Tibial artery (tissue), 4 donors: ENCODE measurements at regions not wholly inside any gene's neighbourhood (a gene's known extent, or its start where the extent isn't known, plus 50 kb on each side); places are given as distances from the start of the nearest gene placed in this dataset.

Experiments
- DNase-seq, 2 donors: peaks; one replicate each; pipeline ENCODE4 v3.0.0-alpha.2; 2019
- H3K27ac ChIP-seq, 2 donors: fragments of 200-600 bp; sonication (generic) in 1 of 2; 1 replicate in 1 of 2; 2 replicates in 1 of 2; pipeline ENCODE4 v1.5.1; 2018 to 2019; ENCODE audit warnings: mild to moderate bottlenecking in 1 of 2
- H3K27me3 ChIP-seq, 2 donors: fragments of 200-600 bp; sonication (generic) in 1 of 2; one replicate each; pipeline versions ENCODE4 v1.5.1 to v1.6.0; 2016 to 2019
- H3K36me3 ChIP-seq, 3 donors: fragments of 200-600 bp; sonication (generic) in 2 of 3; one replicate each; pipeline ENCODE4 v1.5.1; 2016 to 2019; ENCODE audit warnings: mild to moderate bottlenecking in 2 of 3
- H3K4me1 ChIP-seq, 4 donors: fragments of 200-600 bp; sonication (generic) in 2 of 4; 1 replicate in 3 of 4; 2 replicates in 1 of 4; pipeline ENCODE4 v1.5.1; 2016 to 2019
- H3K4me3 ChIP-seq, 2 donors: fragments of 200-600 bp; sonication (generic) in 1 of 2; 1 replicate in 1 of 2; 2 replicates in 1 of 2; pipeline ENCODE4 v1.5.1; 2018 to 2019; ENCODE audit warnings: mild to moderate bottlenecking in 2 of 2
- H3K9me3 ChIP-seq, 3 donors: fragments of 200-600 bp; sonication (generic) in 1 of 3; one replicate each; pipeline ENCODE4 v1.5.1; 2016 to 2019
- CTCF ChIP-seq, 2 experiments: fragments of 200-600 bp in 1 of 2; fragments of 450-650 bp in 1 of 2; IDR thresholded peaks; one replicate each; pipeline ENCODE4 v1.5.1; 2017 to 2019; ENCODE audit warnings: antibody characterized with exemption in 2 of 2, mild to moderate bottlenecking in 1 of 2, moderate library complexity in 1 of 2
- intact Hi-C: fragments of 100-400 bp; cut with DNase I; formaldehyde crosslinking; loops from one replicate; pipeline ENCODE4 v1.15.0; 2023; ENCODE audit warnings: low total_unique reads

- no peak for TF ChIP-seq CTCF (IDR thresholded peaks at IDR 0.05)
- no peak overlapping the region for H3K27ac ChIP-seq
- H3K27me3 ChIP-seq: no peaks in the 10 kb centered on the region
- intact Hi-C loops: no loop called here
- no peak overlapping the region for H3K4me3 ChIP-seq
- no peaks in the 10 kb centered on the region for H3K9me3 ChIP-seq
- DNase-seq: no peak
- no peaks in the 10 kb centered on the region for H3K4me1 ChIP-seq
- H3K36me3 ChIP-seq: no peaks in the 10 kb centered on the region
These were observed 939.9 kb upstream of the CDH9 start for GRCh38 chr5:27978322-27978721.

GRCh38 chr5:27969157-27969556 is 930.8 kb upstream of the CDH9 start:
- TF ChIP-seq CTCF (IDR thresholded peaks at IDR 0.05): no peak
- Histone ChIP-seq H3K4me3 (no peak overlapping the region), H3K4me1 (no peaks in the 10 kb centered on the region), H3K9me3 (peaks cover 0 to 9% (median 5%) of the 10 kb centered on the region in 3 donors), H3K27ac (no peak overlapping the region), H3K36me3 (no peaks in the 10 kb centered on the region), H3K27me3 (no peaks in the 10 kb centered on the region)
- DNase-seq: no peak
- intact Hi-C loops: no loop called here

GRCh38 chr5:27963050-27963783 is 924.8 kb upstream of the CDH9 start:
- TF ChIP-seq CTCF (IDR thresholded peaks at IDR 0.05): no peak
- Histone ChIP-seq H3K27ac (no peak overlapping the region), H3K9me3 (peaks cover 0 to 9% (median 5%) of the 10 kb centered on the region in 3 donors), H3K27me3 (no peaks in the 10 kb centered on the region), H3K4me1 (no peaks in the 10 kb centered on the region), H3K4me3 (no peak overlapping the region), H3K36me3 (no peaks in the 10 kb centered on the region)
- intact Hi-C loops: no loop called here
- no peak for DNase-seq

GRCh38 chr5:27962198-27962597 is 923.8 kb upstream of the CDH9 start:
- Histone ChIP-seq H3K27me3 (no peaks in the 10 kb centered on the region), H3K27ac (no peak overlapping the region), H3K4me1 (no peaks in the 10 kb centered on the region), H3K4me3 (no peak overlapping the region), H3K36me3 (no peaks in the 10 kb centered on the region), H3K9me3 (peaks cover 0 to 9% (median 5%) of the 10 kb centered on the region in 3 donors)
- intact Hi-C loops: no loop called here
- DNase-seq: no peak
- TF ChIP-seq CTCF (IDR thresholded peaks at IDR 0.05): no peak

GRCh38 chr5:27947088-27947487 is 908.7 kb upstream of the CDH9 start:
- intact Hi-C loops: no loop called here
- Histone ChIP-seq H3K4me3 (no peak overlapping the region), H3K36me3 (no peaks in the 10 kb centered on the region), H3K27ac (no peak overlapping the region), H3K27me3 (no peaks in the 10 kb centered on the region), H3K4me1 (peaks cover 0 to 5% (median 0%) of the 10 kb centered on the region in 4 donors), H3K9me3 (no peaks in the 10 kb centered on the region)
- DNase-seq: no peak
- TF ChIP-seq CTCF (IDR thresholded peaks at IDR 0.05): no peak
